ENCODE measurements at regions not wholly inside any gene's neighbourhood (a gene's known extent, or its start where the extent isn't known, plus 50 kb on each side); places are given as distances from the start of the nearest gene placed in this dataset.
"Not testable (repeated sequence)": the region's sequence is repeated elsewhere in the genome, so short reads cannot be mapped to it uniquely, and the experiment has no call there.

GRCh38 chr1:196115646-196116045 is 492.6 kb downstream of the KCNT2 start:
- Histone ChIP-seq H3K4me3 (no peak overlapping the region), H3K9me3 (replicated peaks) (no peaks in the 10 kb centered on the region), H3K36me3 (no peaks in the 10 kb centered on the region), H3K27me3 (replicated peaks) (no peaks in the 10 kb centered on the region), H3K27ac (no peak overlapping the region), H3K4me1 (replicated peaks) (no peaks in the 10 kb centered on the region)
- DNase-seq (ENCODE audit: low read depth in 1 of 2, low spot score in 2 of 2) = no peak

GRCh38 chr1:196114193-196114592 is 494.0 kb downstream of the KCNT2 start:
- Histone ChIP-seq H3K9me3 (replicated peaks) (no peaks in the 10 kb centered on the region), H3K4me1 (replicated peaks) (no peaks in the 10 kb centered on the region), H3K27me3 (replicated peaks) (no peaks in the 10 kb centered on the region), H3K4me3 (no peak overlapping the region), H3K27ac (no peak overlapping the region), H3K36me3 (no peaks in the 10 kb centered on the region)
- DNase-seq (ENCODE audit: low read depth in 1 of 2, low spot score in 2 of 2) = no peak

GRCh38 chr1:196108990-196109389 is 499.2 kb downstream of the KCNT2 start:
- H3K9me3 ChIP-seq (replicated peaks); H3K36me3 ChIP-seq; H3K4me1 ChIP-seq (replicated peaks); DNase-seq (ENCODE audit: low read depth in 1 of 2, low spot score in 2 of 2); H3K4me3 ChIP-seq; H3K27ac ChIP-seq; H3K27me3 ChIP-seq (replicated peaks): not testable (repeated sequence)

DNA sequence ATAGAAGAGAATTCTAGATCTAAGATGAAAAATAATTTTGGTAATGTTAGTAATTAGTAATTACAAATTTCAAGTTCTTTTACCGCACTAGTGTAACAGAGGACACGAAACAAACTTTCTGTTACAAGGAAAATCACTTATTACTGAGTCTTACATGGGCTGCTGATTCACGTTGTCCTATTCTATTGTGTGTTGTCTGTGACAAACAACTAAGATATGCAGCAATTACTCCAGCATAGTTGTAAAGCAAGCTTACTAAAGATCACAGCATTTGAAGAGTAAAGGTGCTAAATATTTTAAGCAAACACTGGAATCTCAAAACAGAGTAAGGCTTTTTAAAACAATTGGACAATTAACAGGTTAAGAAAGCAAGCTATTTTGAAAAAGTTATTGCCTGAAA is 502.3 kb downstream of the KCNT2 start:
- Histone ChIP-seq H3K4me3 (no peak overlapping the region), H3K36me3 (no peaks in the 10 kb centered on the region), H3K4me1 (replicated peaks) (no peaks in the 10 kb centered on the region), H3K27me3 (replicated peaks) (no peaks in the 10 kb centered on the region), H3K27ac (no peak overlapping the region), H3K9me3 (replicated peaks) (no peaks in the 10 kb centered on the region)
- no peak for DNase-seq (ENCODE audit: low read depth in 1 of 2, low spot score in 2 of 2)

DNA sequence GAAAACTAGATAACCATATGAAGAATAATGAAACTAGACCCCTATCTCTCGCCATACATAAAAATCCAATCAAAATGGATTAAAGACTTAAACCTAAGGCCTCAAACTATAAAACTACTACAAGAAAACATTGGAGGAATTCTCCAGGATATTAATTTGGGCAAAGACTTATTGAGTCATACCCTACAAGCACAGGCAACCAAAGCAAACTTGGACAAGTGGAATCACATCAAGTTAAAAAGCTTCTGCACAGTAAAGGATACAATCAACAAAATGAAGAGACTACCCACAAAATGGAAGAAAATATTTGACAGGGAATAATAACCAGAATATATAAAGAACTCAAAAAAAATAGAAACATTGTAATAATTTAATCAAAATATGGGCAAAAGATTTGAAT is 505.4 kb downstream of the KCNT2 start:
- Histone ChIP-seq H3K27ac (no peak overlapping the region), H3K36me3 (no peaks in the 10 kb centered on the region), H3K27me3 (replicated peaks) (no peaks in the 10 kb centered on the region), H3K4me1 (replicated peaks) (no peaks in the 10 kb centered on the region), H3K4me3 (no peak overlapping the region), H3K9me3 (replicated peaks) (no peaks in the 10 kb centered on the region)
- DNase-seq (ENCODE audit: low read depth in 1 of 2, low spot score in 2 of 2) = no peak

GRCh38 chr1:196098000-196098399 is 510.2 kb downstream of the KCNT2 start:
- Histone ChIP-seq H3K27me3 (replicated peaks) (no peaks in the 10 kb centered on the region), H3K9me3 (replicated peaks) (no peaks in the 10 kb centered on the region), H3K4me1 (replicated peaks) (no peaks in the 10 kb centered on the region), H3K4me3 (no peak overlapping the region), H3K27ac (no peak overlapping the region), H3K36me3 (no peaks in the 10 kb centered on the region)
- DNase-seq (ENCODE audit: low read depth in 1 of 2, low spot score in 2 of 2) = no peak

DNA sequence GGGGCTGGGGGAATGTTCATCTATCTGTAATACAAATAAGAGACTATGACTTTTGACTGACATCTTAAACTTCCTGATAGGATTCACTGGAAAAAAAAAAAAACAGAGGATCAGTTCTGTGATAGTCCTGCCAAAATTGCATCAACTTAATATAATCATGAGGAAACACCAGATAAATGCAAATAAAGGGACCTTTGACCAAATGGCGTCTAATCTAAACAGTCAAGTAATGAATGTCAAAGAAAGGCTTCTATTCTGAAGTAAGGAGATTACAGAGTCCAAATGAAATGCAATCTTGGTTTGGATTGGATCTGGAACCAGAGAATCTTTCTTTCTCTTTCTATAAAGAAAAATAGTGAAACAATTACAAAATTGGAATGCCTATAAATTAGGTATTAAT is 513.4 kb downstream of the KCNT2 start:
- Histone ChIP-seq H3K27me3 (replicated peaks) (no peaks in the 10 kb centered on the region), H3K4me1 (replicated peaks) (no peaks in the 10 kb centered on the region), H3K9me3 (replicated peaks) (no peaks in the 10 kb centered on the region), H3K36me3 (no peaks in the 10 kb centered on the region), H3K27ac (no peak overlapping the region), H3K4me3 (no peak overlapping the region)
- DNase-seq (ENCODE audit: low read depth in 1 of 2, low spot score in 2 of 2) = no peak

GRCh38 chr1:196091397-196092135 is 516.7 kb downstream of the KCNT2 start:
- DNase-seq (ENCODE audit: low read depth in 1 of 2, low spot score in 2 of 2) = no peak

DNA sequence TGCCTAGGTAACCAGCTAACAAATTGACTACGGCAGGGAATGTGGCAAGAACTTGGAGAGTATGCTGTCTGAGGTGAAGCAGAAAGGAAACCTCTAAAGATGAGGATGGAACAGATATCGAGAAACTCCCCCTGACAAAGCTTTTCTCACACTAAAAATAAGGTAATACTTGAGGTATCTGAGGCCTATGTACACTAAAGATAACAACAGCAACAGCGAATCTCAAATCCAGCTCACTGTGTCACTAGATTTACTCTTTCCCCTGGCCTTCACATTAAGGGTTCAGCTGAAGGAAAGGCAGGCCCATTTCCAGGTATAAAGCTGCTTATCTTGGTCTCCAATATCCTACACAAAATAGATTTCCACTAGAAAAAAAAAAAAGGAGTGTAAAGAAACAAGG is 518.0 kb downstream of the KCNT2 start:
- Histone ChIP-seq H3K9me3 (replicated peaks) (no peaks in the 10 kb centered on the region), H3K27ac (no peak overlapping the region), H3K4me3 (no peak overlapping the region), H3K36me3 (no peaks in the 10 kb centered on the region), H3K27me3 (replicated peaks) (no peaks in the 10 kb centered on the region), H3K4me1 (replicated peaks) (no peaks in the 10 kb centered on the region)
- no peak for DNase-seq (ENCODE audit: low read depth in 1 of 2, low spot score in 2 of 2)

More at GRCh38 chr1:196091397-196092135, 516.7 kb downstream of the KCNT2 start:
- H3K4me1 ChIP-seq (replicated peaks) = no peaks in the 10 kb centered on the region
- no peaks in the 10 kb centered on the region for H3K36me3 ChIP-seq
- H3K9me3 ChIP-seq (replicated peaks) = no peaks in the 10 kb centered on the region
- no peak overlapping the region for H3K27ac ChIP-seq
- no peaks in the 10 kb centered on the region for H3K27me3 ChIP-seq (replicated peaks)
- no peak overlapping the region for H3K4me3 ChIP-seq

DNA sequence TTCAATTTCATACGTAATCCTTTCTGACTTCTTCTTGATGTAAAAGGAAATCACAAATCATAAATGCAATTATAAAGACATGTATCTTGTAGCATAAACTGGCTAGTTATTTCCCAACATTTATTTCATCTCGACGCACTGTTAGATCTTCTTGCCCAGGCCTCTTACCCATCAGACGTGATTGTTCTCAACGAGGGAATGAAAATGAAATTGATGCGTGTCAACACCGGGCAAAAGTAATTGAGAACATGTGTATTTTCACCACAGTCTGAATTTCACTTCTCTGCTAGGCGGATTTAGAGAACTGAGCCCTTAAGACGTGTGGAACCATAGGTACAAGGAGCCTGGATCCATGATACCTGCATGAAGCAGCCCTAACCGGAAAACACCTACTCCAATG is 519.7 kb downstream of the KCNT2 start:
- no peak for DNase-seq (ENCODE audit: low read depth in 1 of 2, low spot score in 2 of 2)

DNA sequence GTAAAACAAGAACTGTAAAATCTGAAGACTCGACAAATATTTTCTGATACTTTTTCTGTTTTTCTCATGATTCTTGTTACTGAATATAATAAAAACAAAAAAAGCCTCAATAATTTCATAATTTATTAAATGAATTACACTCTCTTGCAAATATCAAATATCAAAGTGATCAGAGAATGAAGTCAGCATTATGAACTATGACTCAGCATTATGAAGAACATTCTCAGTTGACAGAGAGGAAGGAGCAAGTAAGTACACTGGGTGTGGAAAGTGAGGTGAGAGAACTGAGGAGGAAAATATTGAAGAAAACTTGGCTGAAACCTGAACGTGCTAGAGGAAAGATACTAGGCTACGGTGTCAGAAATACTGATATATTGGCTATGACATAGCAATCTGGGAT is 529.5 kb downstream of the KCNT2 start:
- no peaks in the 10 kb centered on the region for H3K36me3 ChIP-seq
- H3K4me3 ChIP-seq = no peak overlapping the region
- H3K9me3 ChIP-seq (replicated peaks) = no peaks in the 10 kb centered on the region
- H3K27me3 ChIP-seq (replicated peaks) = no peaks in the 10 kb centered on the region
- no peaks in the 10 kb centered on the region for H3K4me1 ChIP-seq (replicated peaks)
- no peak for DNase-seq (ENCODE audit: low read depth in 1 of 2, low spot score in 2 of 2)
- H3K27ac ChIP-seq = no peak overlapping the region

More for the DNA sequence above, 519.7 kb downstream of the KCNT2 start:
- no peaks in the 10 kb centered on the region for H3K4me1 ChIP-seq (replicated peaks)
- H3K9me3 ChIP-seq (replicated peaks) = no peaks in the 10 kb centered on the region
- no peak overlapping the region for H3K4me3 ChIP-seq
- no peak overlapping the region for H3K27ac ChIP-seq
- no peaks in the 10 kb centered on the region for H3K36me3 ChIP-seq
- H3K27me3 ChIP-seq (replicated peaks) = no peaks in the 10 kb centered on the region

GRCh38 chr1:196075621-196076020 is 532.6 kb downstream of the KCNT2 start:
- Histone ChIP-seq H3K9me3 (replicated peaks) (no peaks in the 10 kb centered on the region), H3K27me3 (replicated peaks) (no peaks in the 10 kb centered on the region), H3K4me1 (replicated peaks) (no peaks in the 10 kb centered on the region), H3K36me3 (no peaks in the 10 kb centered on the region), H3K4me3 (no peak overlapping the region), H3K27ac (no peak overlapping the region)
- DNase-seq (ENCODE audit: low read depth in 1 of 2, low spot score in 2 of 2) = no peak

DNA sequence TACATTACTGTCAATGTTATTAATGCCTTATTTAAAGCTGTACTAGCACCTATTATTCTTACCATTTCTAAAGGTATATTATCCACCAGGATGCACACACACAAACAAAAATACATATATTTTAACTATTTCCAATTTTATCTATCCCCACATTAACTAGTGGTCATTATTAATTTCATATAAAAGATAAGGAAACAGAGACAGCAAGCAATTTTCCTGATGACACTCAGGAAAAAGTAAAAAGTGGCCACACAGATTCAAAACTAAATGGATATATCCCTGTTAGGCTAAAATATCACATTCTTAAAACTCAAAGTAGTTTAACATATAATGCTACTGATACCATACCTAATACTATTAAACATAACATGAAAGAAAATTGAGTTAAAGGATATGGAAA is 534.1 kb downstream of the KCNT2 start:
- Histone ChIP-seq H3K27ac (no peak overlapping the region), H3K36me3 (no peaks in the 10 kb centered on the region), H3K27me3 (replicated peaks) (no peaks in the 10 kb centered on the region), H3K4me1 (replicated peaks) (no peaks in the 10 kb centered on the region), H3K9me3 (replicated peaks) (no peaks in the 10 kb centered on the region), H3K4me3 (no peak overlapping the region)
- no peak for DNase-seq (ENCODE audit: low read depth in 1 of 2, low spot score in 2 of 2)

DNA sequence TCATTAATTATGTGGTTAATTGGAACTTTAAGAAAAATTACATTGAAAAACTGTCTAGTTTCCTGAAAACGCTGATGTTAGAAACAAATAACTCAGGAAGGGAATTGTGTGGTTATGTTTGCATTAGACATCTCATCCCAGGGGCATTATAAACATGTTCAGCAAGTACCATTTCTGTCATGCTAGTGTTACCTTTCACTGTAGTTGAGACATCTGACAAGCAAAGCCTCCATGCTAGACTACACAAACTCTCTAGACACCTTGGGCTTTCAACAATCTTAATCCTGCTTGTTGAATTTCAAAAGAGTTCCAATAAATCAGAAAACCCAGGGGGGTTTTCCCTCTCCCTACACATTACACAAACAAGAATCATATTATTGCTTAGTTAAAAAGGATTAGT is 536.8 kb downstream of the KCNT2 start:
- no peak for DNase-seq (ENCODE audit: low read depth in 1 of 2, low spot score in 2 of 2)
- H3K4me1 ChIP-seq (replicated peaks) = no peaks in the 10 kb centered on the region
- no peaks in the 10 kb centered on the region for H3K27me3 ChIP-seq (replicated peaks)
- H3K36me3 ChIP-seq = no peaks in the 10 kb centered on the region
- H3K27ac ChIP-seq = no peak overlapping the region
- H3K9me3 ChIP-seq (replicated peaks) = no peaks in the 10 kb centered on the region
- no peak overlapping the region for H3K4me3 ChIP-seq

DNA sequence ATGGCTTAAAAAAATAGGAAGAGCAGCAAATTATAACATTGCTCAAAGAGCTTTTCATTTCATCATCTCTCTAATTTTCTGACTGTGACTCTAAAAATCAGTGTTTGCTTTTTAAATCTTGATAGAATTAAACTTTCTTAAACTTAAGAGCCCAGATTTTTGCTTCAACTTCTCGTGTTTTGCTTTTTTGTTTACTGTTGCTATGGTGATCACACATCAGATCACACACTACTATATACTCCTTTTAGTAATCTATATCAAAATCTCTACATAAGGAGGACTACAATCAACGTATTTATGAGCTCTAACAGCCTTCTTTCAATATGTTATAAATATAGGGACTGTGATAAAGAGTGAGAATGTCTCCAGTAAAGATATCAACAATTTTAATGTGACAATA is 537.3 kb downstream of the KCNT2 start:
- DNase-seq (ENCODE audit: low read depth in 1 of 2, low spot score in 2 of 2) = no peak
- Histone ChIP-seq H3K27me3 (replicated peaks) (no peaks in the 10 kb centered on the region), H3K36me3 (no peaks in the 10 kb centered on the region), H3K9me3 (replicated peaks) (no peaks in the 10 kb centered on the region), H3K4me3 (no peak overlapping the region), H3K4me1 (replicated peaks) (no peaks in the 10 kb centered on the region), H3K27ac (no peak overlapping the region)

All from SJSA1 (cell line).